SK-N-SH treated with all-trans-retinoic acid at 6 μM for 48 hours (cell line): ENCODE measurements at regions not wholly inside any gene's neighbourhood (a gene's known extent, or its start where the extent isn't known, plus 50 kb on each side); places are given as distances from the start of the nearest gene placed in this dataset.

Experiments
- ATAC-seq: fragments of 200-7000 bp; cut with Tn5 transposase; 3 replicates; pipeline ENCODE4 v1.9.1; 2020; ENCODE audit warnings: mild to moderate bottlenecking, moderate library complexity
- ARNTL ChIP-seq: fragments of 450-650 bp; formaldehyde crosslinking; IDR thresholded peaks from 2 replicates; pipeline ENCODE4 v1.5.0; 2020; ENCODE audit warnings: low read depth, mild to moderate bottlenecking, moderate library complexity, borderline replicate concordance
- BACH2 ChIP-seq: fragments of 250-450 bp; sonication (Bioruptor Pico); IDR thresholded peaks from 2 replicates; pipeline ENCODE4 v1.9.0; 2021; ENCODE audit warnings: mild to moderate bottlenecking, borderline replicate concordance
- CSDC2 ChIP-seq: fragments of 250-450 bp; sonication (Bioruptor Pico); IDR thresholded peaks from 2 replicates; pipeline ENCODE4 v1.5.0; 2020; ENCODE audit warnings: mild to moderate bottlenecking, moderate library complexity
- CSRNP3 ChIP-seq: fragments of 250-450 bp; sonication (Bioruptor Pico); IDR thresholded peaks from 2 replicates; pipeline ENCODE4 v1.5.1; 2021; ENCODE audit warnings: mild to moderate bottlenecking, moderate library complexity
- ESRRG ChIP-seq: fragments of 250-450 bp; sonication (Bioruptor Pico); IDR thresholded peaks from 2 replicates; pipeline ENCODE4 v1.6.1; 2021; ENCODE audit warnings: mild to moderate bottlenecking
- GLIS3 ChIP-seq: fragments of 250-450 bp; sonication (Bioruptor Pico); IDR thresholded peaks from 2 replicates; pipeline ENCODE4 v1.5.0; 2020; ENCODE audit warnings: mild to moderate bottlenecking, moderate library complexity
- ISL1 ChIP-seq: fragments of 250-450 bp; sonication (Bioruptor Pico); IDR thresholded peaks from 2 replicates; pipeline ENCODE4 v2.1.2; 2022; ENCODE audit warnings: mild to moderate bottlenecking, moderate library complexity
- OSR1 ChIP-seq: fragments of 250-450 bp; sonication (Bioruptor Pico); IDR thresholded peaks from 2 replicates; pipeline ENCODE4 v1.8.0; 2022; ENCODE audit warnings: moderate library complexity, mild to moderate bottlenecking, inconsistent platforms
- PATZ1 ChIP-seq: fragments of 250-450 bp; sonication (Bioruptor Pico); IDR thresholded peaks from 2 replicates; pipeline ENCODE4 v1.8.0; 2020; ENCODE audit warnings: mild to moderate bottlenecking, moderate library complexity, borderline replicate concordance
- POU6F1 ChIP-seq: fragments of 250-450 bp; sonication (Bioruptor Pico); IDR thresholded peaks from 2 replicates; pipeline ENCODE4 v1.8.0; 2021; ENCODE audit warnings: low read depth, mild to moderate bottlenecking, moderate library complexity, borderline replicate concordance
- RARB ChIP-seq: fragments of 250-450 bp; sonication (Bioruptor Pico); IDR thresholded peaks from 2 replicates; pipeline ENCODE4 v1.8.0; 2021; ENCODE audit warnings: mild to moderate bottlenecking, moderate library complexity
- TCF4 ChIP-seq: fragments of 250-450 bp; sonication (Bioruptor Pico); IDR thresholded peaks from 2 replicates; pipeline ENCODE4 v1.8.0; 2021; ENCODE audit warnings: mild to moderate bottlenecking, moderate library complexity, borderline replicate concordance
- TSHZ2 ChIP-seq: fragments of 250-450 bp; sonication (Bioruptor Pico); IDR thresholded peaks from 2 replicates; pipeline ENCODE4 v1.5.0; 2020; ENCODE audit warnings: mild to moderate bottlenecking, moderate library complexity
- ZC3H10 ChIP-seq: fragments of 250-450 bp; sonication (Bioruptor Pico); IDR thresholded peaks from 2 replicates; pipeline ENCODE4 v1.5.1; 2021; ENCODE audit warnings: mild to moderate bottlenecking, moderate library complexity
- ZFP3 ChIP-seq: fragments of 250-450 bp; sonication (Bioruptor Pico); IDR thresholded peaks from 2 replicates; pipeline ENCODE4 v1.5.0; 2020; ENCODE audit warnings: mild to moderate bottlenecking, moderate library complexity
- ZFP30 ChIP-seq: fragments of 450-650 bp; formaldehyde crosslinking; IDR thresholded peaks from 2 replicates; pipeline ENCODE4 v1.5.0; 2022; ENCODE audit warnings: mild to moderate bottlenecking, moderate library complexity
- ZNF565 ChIP-seq: fragments of 450-650 bp; formaldehyde crosslinking; conservative IDR thresholded peaks from 2 replicates; pipeline ENCODE4 v1.5.0; 2020; ENCODE audit warnings: low read depth, mild to moderate bottlenecking, moderate library complexity
- ZNF70 ChIP-seq: fragments of 450-650 bp; formaldehyde crosslinking; IDR thresholded peaks from 2 replicates; pipeline ENCODE4 v1.5.0; 2020; ENCODE audit warnings: mild to moderate bottlenecking, moderate library complexity
- ZNF8 ChIP-seq: fragments of 450-650 bp; formaldehyde crosslinking; IDR thresholded peaks from 2 replicates; pipeline ENCODE4 v1.5.0; 2020; ENCODE audit warnings: mild to moderate bottlenecking, moderate library complexity

- ATAC-seq, result no peak
- no peak for TF ChIP-seq ZNF565 (CRISPR knock-in tag)
- TF ChIP-seq ZFP3 (CRISPR knock-in tag), result no peak
- no peak for TF ChIP-seq ESRRG (CRISPR knock-in tag)
- no peak for TF ChIP-seq ZNF8
- TF ChIP-seq TCF4 (CRISPR knock-in tag), result no peak
- TF ChIP-seq OSR1 (CRISPR knock-in tag), result no peak
- TF ChIP-seq PATZ1 (CRISPR knock-in tag), result no peak
- no peak for TF ChIP-seq CSRNP3 (CRISPR knock-in tag)
- TF ChIP-seq BACH2, result no peak
- TF ChIP-seq ARNTL (CRISPR knock-in tag), result no peak
- TF ChIP-seq ISL1, result no peak
- no peak for TF ChIP-seq RARB (CRISPR knock-in tag)
- no peak for TF ChIP-seq GLIS3
- TF ChIP-seq TSHZ2 (CRISPR knock-in tag), result no peak
Measured at GRCh38 chr9:78640728-78641127, 343.8 kb downstream of the PSAT1 start.

- no peak for ATAC-seq
- TF ChIP-seq POU6F1, result no peak
- TF ChIP-seq ESRRG (CRISPR knock-in tag), result no peak
- TF ChIP-seq TSHZ2 (CRISPR knock-in tag), result no peak
- no peak for TF ChIP-seq ZNF70 (CRISPR knock-in tag)
- no peak for TF ChIP-seq ZC3H10
- no peak for TF ChIP-seq RARB (CRISPR knock-in tag)
- TF ChIP-seq CSDC2, result no peak
- TF ChIP-seq ZFP30, result no peak
- TF ChIP-seq BACH2, result no peak
- no peak for TF ChIP-seq ZNF8
- no peak for TF ChIP-seq PATZ1 (CRISPR knock-in tag)
- TF ChIP-seq TCF4 (CRISPR knock-in tag), result no peak
Measured at GRCh38 chr9:78644359-78644758, 347.4 kb downstream of the PSAT1 start.
